ENCODE measurements at regions not wholly inside any gene's neighbourhood (a gene's known extent, or its start where the extent isn't known, plus 50 kb on each side); places are given as distances from the start of the nearest gene placed in this dataset.

GRCh38 chr13:99892866-99893504, 78.6 kb downstream of the ZIC5 start:
- ATAC-seq = no peak

DNA sequence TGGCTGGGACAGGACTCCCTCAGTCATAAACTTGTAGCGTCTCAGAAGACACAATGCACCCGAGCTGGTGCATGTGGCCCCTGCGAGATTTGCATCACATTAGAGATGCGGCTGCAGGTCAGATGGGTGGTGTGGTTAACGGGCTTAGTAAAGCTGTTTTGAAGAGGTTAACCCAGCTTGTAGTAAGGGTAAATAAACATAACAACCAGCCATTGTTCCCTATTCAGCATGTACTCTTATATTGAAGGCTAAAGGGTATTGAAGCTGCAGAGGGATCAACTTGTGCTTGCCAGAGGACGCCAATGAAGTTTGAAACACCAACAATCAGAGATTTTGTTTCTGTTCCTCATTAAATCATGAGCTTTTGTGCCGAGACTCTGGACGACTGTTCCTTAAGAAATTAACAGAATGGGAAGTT, 79.4 kb downstream of the ZIC5 start:
- no peak for ATAC-seq

GRCh38 chr13:99886706-99887105, 84.9 kb downstream of the ZIC5 start:
- ATAC-seq = no peak

DNA sequence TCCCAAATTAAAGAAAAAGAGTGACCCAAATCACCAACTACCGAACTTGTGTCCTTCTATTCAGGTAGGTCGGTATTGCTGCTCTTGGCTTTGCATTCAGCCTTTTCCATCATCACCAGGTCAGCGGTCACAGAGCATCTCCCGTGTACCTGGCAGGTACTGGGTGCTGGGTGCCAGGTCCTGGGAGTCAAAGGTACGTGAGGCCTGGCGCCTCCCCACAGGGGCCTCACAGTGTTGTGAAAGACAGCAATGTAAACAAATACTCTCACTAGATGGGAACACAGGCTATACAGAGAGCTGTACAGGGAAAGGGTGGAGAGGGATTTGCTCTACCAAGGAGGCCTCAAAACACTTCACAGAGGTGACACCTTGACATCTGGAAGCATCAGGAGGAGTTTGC, 86.7 kb downstream of the ZIC5 start:
- ATAC-seq = no peak

GRCh38 chr13:99883805-99884204, 87.8 kb downstream of the ZIC5 start:
- ATAC-seq = no peak

GRCh38 chr13:99878921-99879610, 92.5 kb downstream of the ZIC5 start:
- no peak for ATAC-seq

GRCh38 chr13:99876651-99877050, 94.9 kb downstream of the ZIC5 start:
- no peak for ATAC-seq

DNA sequence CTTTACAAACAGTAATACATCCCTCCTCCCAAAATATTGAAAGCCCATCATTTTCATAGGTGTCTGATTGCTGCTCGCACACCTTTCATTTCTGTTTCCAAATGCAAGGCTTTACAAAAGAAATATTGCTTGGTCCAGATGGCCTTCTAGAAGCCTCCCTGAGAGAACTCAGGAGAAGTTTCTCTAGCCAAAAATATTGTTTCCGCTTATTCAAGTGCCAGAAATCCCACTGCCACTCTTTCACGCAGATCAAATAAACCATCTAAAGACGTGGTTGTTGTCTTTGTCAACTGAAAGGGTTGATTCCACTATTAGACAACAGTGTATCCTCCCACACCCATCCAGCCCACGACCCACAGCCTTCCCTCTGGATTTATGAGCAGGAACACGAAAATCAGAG, 96.2 kb downstream of the ZIC5 start:
- no peak for ATAC-seq

- ATAC-seq = no peak
Observed at GRCh38 chr13:99873832-99874430, 97.6 kb downstream of the ZIC5 start.

GRCh38 chr13:99873141-99873540, 98.4 kb downstream of the ZIC5 start:
- no peak for ATAC-seq

DNA sequence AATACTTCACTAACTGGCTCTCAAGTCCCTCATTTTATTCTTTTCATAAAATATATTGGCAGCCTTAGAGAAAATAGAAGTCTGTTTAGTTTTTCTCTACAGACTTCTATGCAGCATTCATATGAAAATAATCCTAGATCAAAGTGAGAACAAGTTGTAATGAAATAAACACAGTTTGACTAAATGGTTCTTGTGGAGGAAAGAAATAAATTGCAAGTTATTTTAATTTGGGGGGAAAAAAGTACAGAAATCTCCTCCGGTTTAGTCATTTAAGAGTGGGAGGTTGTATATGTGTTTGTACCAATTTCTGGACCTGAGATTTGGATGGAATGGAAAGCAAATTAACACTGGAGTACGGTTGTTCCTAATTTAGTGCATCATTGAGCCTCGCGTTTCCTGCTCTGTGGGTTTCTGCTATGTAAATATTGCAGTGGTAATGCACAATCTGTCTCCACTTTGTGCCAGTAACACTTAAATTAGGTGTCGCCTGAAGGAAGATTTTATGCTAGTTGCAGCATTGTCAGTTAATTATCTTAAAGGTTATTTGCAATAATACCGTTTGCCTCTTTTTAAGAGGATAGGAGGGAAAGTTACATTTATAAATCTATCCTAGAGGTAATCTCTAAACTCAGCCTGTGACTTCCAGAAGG, 100.2 kb downstream of the ZIC5 start:
- no peak for ATAC-seq

GRCh38 chr13:99870541-99870940, 101.0 kb downstream of the ZIC5 start:
- no peak for ATAC-seq

- no peak for ATAC-seq
Observed at GRCh38 chr13:99869830-99870229, 101.7 kb downstream of the ZIC5 start.

DNA sequence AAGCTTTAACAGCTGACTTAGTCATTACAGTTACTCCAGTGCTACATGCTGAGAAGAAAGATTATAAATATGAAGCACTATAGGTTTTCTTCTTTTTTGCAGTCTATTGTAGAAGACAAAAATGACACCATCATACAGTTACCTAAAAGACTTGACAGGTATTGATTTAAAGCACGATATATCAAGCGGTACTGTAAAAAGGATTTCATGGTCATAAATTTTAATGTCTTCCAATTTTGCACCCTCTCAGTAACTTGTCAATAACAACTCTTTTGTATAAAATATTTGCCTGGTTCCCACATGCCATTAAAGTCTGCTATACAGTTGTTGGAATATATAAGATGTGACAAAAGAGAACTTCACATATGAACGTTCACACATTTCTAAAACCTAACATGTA, 102.8 kb downstream of the ZIC5 start:
- no peak for ATAC-seq

DNA sequence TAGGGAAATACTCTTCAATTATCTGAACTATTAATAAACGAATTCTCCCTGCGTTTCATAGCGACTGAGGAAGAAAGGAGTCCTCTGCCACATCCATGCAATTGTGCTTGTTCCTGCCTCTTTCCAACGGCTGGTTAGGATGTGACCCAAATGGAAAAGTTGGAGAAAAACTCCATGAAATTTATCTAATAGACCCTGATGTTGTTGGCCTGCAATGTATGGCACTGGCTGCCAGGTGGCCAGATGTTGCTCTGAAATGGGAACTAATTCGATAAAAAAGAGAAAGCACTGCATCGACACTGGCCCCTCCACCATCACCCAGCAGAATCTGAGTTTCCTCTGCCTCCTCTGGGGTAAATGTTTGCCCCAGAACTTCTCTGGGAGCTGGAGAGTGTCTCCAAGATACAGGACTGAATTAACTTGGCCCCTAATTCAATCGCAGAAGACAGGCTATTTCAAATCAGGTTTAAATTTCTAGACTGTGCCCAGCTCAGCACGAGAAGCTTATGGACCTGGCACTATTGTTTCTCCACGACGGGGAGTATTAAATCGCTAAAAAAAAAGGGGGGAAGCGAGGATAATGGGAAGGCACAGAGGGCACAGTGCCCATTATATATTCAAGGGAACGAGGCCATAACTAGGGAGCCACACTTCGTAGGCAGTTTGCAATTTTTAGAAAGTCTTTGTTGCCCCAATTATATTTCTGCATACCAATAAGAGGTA, 103.9 kb downstream of the ZIC5 start:
- no peak for ATAC-seq

DNA sequence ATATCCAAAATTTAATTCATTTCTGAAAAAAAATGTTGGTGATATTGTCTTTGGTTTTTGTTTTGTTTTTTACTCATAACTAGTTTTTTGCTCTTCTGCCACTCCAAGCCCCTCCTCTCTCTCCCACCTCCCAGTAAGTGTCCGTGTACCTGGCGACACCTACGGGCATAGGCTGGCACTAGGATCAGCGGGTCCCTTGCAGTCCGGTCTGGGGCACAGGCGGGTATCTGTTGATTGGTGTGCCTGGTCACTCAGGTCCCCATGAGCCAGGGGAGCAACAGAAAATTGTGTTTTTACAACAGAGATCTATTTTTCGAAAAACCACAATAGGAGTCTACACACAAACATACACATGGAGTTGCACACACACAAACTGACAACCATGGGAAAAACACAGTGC, 104.8 kb downstream of the ZIC5 start:
- ATAC-seq = no peak

- no peak for ATAC-seq
Observed at GRCh38 chr13:99865420-99865930, 106.1 kb downstream of the ZIC5 start.

DNA sequence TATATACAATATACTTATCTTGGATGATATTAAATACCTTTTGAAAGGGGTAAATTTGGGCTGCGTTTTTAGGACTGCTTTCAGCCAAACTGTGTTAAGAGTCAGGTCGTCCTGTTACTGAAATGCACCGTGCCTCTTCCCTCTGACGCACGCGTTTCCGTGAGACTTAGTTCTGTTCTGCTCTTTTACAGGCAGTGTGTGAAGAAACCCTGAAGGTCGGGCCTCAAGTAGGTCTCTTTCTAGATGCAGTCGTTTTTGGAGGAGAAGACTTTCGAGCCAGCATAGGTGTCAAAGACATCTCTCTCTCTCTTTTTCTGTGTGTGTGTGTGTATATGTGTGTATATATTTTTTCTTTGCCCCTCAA, 107.0 kb downstream of the ZIC5 start:
- ATAC-seq = no peak

- ATAC-seq = no peak
Observed at GRCh38 chr13:99863789-99864626, 107.6 kb downstream of the ZIC5 start.

GRCh38 chr13:99862244-99862643, 109.3 kb downstream of the ZIC5 start:
- no peak for ATAC-seq

DNA sequence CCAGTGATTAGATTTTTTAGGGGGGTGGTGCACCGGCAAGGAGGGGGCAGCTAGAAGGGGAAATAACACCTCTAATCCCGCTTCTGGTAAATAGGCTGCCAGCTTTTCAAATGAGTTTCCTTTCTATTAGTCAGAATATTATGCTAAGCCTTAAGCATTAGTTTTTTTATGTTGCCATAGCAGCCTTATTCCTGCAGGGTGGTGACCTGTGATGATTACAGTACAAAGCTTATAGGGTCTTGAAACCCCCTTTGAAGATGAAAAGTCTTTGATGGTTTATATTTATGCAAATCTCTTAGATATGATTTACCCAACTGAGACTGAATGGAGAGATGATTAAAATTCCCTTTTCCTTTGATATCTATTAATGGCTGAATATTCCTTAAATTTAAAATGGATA, 109.8 kb downstream of the ZIC5 start:
- no peak for ATAC-seq

GRCh38 chr13:99860745-99861144, 110.8 kb downstream of the ZIC5 start:
- no peak for ATAC-seq

All from esophagus mucosa (tissue), 1 donor.